ENCODE measurements at regions not wholly inside any gene's neighbourhood (a gene's known extent, or its start where the extent isn't known, plus 50 kb on each side); places are given as distances from the start of the nearest gene placed in this dataset.

DNA sequence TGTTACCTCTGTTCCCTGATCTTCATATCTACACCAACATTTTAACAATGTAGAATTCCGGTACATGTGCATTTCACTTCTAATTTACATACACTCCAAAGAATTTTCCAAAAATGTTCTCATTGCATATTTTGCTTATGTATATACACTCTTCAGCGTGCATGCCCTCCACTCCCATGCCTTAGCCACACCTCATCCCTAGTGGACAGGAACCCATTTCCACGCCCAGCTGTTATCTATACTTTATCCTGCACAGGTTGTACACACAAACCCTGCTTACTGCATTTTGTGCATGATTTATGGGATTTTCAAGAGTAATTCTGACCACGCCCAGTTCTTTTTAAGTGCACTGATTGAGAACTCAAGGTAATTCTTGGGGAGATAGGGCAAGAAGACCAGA lies 102.4 kb downstream of the TFAP2C start:
- DNase-seq (ENCODE audit: low read depth, low spot score) (no peak), ATAC-seq (no peak), FAIRE-seq (no peak)
- BruUV-seq (replicated peaks): no TSS peak
- Histone ChIP-seq H3K4me1 (ENCODE audit: control insufficient read depth, insufficient read depth, low read length) (no peaks in the 10 kb centered on the region), H2AFZ (ENCODE audit: control insufficient read depth, low read depth, low read length) (no peak overlapping the region), H3K4me3 (no peak overlapping the region), H3K27ac (ENCODE audit: control insufficient read depth, insufficient read depth) (no peak overlapping the region), H3K9ac (ENCODE audit: control insufficient read depth, insufficient read depth, low read length) (no peak overlapping the region), H3K4me2 (ENCODE audit: control insufficient read depth, insufficient read depth) (no peak overlapping the region), H3K9me3 (replicated peaks; ENCODE audit: control insufficient read depth, insufficient read depth, low read length) (no peaks in the 10 kb centered on the region), H3K79me2 (ENCODE audit: control insufficient read depth, insufficient read depth, low read length) (no peaks in the 10 kb centered on the region), H4K20me1 (ENCODE audit: control insufficient read depth, insufficient read depth) (no peaks in the 10 kb centered on the region), H3K27me3 (replicated peaks in 1 of 2; ENCODE audit: control insufficient read depth in 2 of 2, insufficient read depth in 2 of 2, low read length in 1 of 2) (no peaks in the 10 kb centered on the region), H3K36me3 (ENCODE audit: control insufficient read depth in 2 of 2, insufficient read depth in 2 of 2, low read length in 1 of 2) (no peaks in the 10 kb centered on the region)
- intact Hi-C loops (cut with micrococcal nuclease; ENCODE audit: unreplicated experiment): no loop called here
- 33% methylated on average over 4 of the region's 4 CpGs for WGBS (ENCODE audit: insufficient coverage, insufficient replicate concordance, low lambda C conversion rate, missing lambda C conversion rate)
- in situ Hi-C loops (cut with MboI): no loop called here
- ChIA-PET CTCF (no interaction called here), POLR2A (no interaction called here), RAD21 (ENCODE audit: unreplicated experiment) (no interaction called here), SMC1A (ENCODE audit: uncharacterized antibody, unreplicated experiment) (no interaction called here)
- no peak for TF ChIP-seq TCF7 (IDR thresholded peaks at IDR 0.05; ENCODE audit: borderline replicate concordance)
- TF ChIP-seq, protein P1, sequence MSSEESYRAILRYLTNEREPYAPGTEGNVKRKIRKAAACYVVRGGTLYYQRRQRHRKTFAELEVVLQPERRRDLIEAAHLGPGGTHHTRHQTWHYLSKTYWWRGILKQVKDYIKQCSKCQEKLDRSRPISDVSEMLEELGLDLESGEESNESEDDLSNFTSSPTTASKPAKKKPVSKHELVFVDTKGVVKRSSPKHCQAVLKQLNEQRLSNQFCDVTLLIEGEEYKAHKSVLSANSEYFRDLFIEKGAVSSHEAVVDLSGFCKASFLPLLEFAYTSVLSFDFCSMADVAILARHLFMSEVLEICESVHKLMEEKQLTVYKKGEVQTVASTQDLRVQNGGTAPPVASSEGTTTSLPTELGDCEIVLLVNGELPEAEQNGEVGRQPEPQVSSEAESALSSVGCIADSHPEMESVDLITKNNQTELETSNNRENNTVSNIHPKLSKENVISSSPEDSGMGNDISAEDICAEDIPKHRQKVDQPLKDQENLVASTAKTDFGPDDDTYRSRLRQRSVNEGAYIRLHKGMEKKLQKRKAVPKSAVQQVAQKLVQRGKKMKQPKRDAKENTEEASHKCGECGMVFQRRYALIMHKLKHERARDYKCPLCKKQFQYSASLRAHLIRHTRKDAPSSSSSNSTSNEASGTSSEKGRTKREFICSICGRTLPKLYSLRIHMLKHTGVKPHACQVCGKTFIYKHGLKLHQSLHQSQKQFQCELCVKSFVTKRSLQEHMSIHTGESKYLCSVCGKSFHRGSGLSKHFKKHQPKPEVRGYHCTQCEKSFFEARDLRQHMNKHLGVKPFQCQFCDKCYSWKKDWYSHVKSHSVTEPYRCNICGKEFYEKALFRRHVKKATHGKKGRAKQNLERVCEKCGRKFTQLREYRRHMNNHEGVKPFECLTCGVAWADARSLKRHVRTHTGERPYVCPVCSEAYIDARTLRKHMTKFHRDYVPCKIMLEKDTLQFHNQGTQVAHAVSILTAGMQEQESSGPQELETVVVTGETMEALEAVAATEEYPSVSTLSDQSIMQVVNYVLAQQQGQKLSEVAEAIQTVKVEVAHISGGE (CRISPR knock-in tag; IDR thresholded peaks at IDR 0.05): no peak
- no peak for TF ChIP-seq SIX5 (IDR thresholded peaks at IDR 0.05; ENCODE audit: low read depth, low read length, severe bottlenecking)
- no peak for TF ChIP-seq NR2C2 (IDR thresholded peaks at IDR 0.05; ENCODE audit: borderline replicate concordance, control insufficient read depth, insufficient read length, low read depth)
- TF ChIP-seq SPI1 (IDR thresholded peaks at IDR 0.05; ENCODE audit: borderline replicate concordance, insufficient read depth, low read depth, low read length): no peak
- no peak for TF ChIP-seq CHD4 (IDR thresholded peaks at IDR 0.05)
- TF ChIP-seq EGR1 (IDR thresholded peaks at IDR 0.05; ENCODE audit: borderline replicate concordance in 1 of 2, low read depth in 2 of 2, low read length in 2 of 2): no peak
- TF ChIP-seq, protein P2, sequence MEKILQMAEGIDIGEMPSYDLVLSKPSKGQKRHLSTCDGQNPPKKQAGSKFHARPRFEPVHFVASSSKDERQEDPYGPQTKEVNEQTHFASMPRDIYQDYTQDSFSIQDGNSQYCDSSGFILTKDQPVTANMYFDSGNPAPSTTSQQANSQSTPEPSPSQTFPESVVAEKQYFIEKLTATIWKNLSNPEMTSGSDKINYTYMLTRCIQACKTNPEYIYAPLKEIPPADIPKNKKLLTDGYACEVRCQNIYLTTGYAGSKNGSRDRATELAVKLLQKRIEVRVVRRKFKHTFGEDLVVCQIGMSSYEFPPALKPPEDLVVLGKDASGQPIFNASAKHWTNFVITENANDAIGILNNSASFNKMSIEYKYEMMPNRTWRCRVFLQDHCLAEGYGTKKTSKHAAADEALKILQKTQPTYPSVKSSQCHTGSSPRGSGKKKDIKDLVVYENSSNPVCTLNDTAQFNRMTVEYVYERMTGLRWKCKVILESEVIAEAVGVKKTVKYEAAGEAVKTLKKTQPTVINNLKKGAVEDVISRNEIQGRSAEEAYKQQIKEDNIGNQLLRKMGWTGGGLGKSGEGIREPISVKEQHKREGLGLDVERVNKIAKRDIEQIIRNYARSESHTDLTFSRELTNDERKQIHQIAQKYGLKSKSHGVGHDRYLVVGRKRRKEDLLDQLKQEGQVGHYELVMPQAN (conservative IDR thresholded peaks at IDR 0.05): no peak
- TF ChIP-seq, protein P3, sequence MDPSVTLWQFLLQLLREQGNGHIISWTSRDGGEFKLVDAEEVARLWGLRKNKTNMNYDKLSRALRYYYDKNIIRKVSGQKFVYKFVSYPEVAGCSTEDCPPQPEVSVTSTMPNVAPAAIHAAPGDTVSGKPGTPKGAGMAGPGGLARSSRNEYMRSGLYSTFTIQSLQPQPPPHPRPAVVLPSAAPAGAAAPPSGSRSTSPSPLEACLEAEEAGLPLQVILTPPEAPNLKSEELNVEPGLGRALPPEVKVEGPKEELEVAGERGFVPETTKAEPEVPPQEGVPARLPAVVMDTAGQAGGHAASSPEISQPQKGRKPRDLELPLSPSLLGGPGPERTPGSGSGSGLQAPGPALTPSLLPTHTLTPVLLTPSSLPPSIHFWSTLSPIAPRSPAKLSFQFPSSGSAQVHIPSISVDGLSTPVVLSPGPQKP (IDR thresholded peaks at IDR 0.05; ENCODE audit: low read depth, low read length): no peak
- TF ChIP-seq NRF1 (conservative IDR thresholded peaks at IDR 0.05; ENCODE audit: low read depth, low read length): no peak
- TF ChIP-seq, protein P4, sequence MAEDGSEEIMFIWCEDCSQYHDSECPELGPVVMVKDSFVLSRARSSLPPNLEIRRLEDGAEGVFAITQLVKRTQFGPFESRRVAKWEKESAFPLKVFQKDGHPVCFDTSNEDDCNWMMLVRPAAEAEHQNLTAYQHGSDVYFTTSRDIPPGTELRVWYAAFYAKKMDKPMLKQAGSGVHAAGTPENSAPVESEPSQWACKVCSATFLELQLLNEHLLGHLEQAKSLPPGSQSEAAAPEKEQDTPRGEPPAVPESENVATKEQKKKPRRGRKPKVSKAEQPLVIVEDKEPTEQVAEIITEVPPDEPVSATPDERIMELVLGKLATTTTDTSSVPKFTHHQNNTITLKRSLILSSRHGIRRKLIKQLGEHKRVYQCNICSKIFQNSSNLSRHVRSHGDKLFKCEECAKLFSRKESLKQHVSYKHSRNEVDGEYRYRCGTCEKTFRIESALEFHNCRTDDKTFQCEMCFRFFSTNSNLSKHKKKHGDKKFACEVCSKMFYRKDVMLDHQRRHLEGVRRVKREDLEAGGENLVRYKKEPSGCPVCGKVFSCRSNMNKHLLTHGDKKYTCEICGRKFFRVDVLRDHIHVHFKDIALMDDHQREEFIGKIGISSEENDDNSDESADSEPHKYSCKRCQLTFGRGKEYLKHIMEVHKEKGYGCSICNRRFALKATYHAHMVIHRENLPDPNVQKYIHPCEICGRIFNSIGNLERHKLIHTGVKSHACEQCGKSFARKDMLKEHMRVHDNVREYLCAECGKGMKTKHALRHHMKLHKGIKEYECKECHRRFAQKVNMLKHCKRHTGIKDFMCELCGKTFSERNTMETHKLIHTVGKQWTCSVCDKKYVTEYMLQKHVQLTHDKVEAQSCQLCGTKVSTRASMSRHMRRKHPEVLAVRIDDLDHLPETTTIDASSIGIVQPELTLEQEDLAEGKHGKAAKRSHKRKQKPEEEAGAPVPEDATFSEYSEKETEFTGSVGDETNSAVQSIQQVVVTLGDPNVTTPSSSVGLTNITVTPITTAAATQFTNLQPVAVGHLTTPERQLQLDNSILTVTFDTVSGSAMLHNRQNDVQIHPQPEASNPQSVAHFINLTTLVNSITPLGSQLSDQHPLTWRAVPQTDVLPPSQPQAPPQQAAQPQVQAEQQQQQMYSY (CRISPR knock-in tag; IDR thresholded peaks at IDR 0.05): no peak
